HG03565 (cell line): ENCODE measurements at regions not wholly inside any gene's neighbourhood (a gene's known extent, or its start where the extent isn't known, plus 50 kb on each side); places are given as distances from the start of the nearest gene placed in this dataset.

Source experiments
- ATAC-seq: cut with Tn5 transposase; IDR thresholded peaks from one replicate; pipeline ENCODE4 v1.9.1; 2021; ENCODE audit warnings: mild to moderate bottlenecking, moderate library complexity; ENCODE audit not compliant: unreplicated experiment

- no peak for ATAC-seq
Observed at GRCh38 chr13:40271931-40272775, 394.3 kb downstream of the FOXO1 start.

- ATAC-seq = no peak
Observed at GRCh38 chr13:40272776-40273139, 393.7 kb downstream of the FOXO1 start.

DNA sequence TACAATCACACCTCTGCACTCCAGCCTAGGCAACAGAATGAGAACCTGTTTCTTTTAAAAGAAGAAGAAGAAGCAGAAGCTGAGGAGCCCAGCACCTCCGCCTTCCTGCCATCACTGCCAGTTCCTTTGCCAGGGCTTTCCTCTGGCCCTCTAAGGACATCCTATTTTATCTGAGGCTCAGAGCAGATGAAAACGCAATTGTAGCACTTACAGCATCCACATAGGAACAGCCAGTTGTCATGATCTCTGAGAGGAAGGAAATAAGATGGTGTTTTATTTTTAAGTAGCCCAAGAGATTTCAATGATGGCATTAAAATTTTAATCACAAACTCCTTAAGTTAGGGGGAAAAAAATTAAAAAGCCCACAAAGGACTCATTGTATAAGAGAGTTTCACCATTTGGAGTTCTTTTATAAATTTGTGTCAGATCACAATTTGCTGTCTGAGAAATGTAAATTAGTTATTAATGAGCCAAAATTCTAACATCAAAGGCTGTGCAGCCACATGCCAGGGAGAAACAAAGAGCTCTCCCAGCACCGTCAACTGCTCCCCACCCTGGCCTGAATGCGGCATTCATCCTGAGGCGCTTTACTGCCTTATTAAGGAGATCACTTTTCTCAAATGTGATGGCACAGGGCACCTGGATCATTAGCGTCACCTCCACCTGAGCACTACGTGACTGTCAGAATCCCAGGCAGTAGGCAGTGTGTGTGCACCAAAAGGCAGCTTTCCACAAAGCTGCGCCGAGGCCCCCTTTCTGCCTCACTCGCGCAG, 393.0 kb downstream of the FOXO1 start:
- no peak for ATAC-seq

DNA sequence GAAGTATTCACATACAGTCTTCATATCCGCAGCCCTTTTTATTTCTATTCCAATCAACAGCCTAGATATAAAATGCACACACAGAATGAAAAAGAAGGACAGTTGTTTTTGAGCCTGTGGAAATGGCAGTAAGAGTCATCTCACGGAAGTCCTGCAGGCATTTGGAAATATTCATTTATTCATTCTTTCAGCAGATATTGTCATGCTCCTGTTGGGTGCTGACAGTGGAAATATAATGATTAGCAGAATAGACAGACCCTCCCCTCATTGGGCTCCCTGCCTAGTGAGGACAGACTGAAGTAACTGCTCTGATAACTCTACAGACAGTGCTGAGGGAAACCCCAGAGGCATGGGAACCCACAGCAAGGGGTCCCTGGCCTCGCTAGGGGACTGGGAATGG, 392.3 kb downstream of the FOXO1 start:
- no peak for ATAC-seq

DNA sequence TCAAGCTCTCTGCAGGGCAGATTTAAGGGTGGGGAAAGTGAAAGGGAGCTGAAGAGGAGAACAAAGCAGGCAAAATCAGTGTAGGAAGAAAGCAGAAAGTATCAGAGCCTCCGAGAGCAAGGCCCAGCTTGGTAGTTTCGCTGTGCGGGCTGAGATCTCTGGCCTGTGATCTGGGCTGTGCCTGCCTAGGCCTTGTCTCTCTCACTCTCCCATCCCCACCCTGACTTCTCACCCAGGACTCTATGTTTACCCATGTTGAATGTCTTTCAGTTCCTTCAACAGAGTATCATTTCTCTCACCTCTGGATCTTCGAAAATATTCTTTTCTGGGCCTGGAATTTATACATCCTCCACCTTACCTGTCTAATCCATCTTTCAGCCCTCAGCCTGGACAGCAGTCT, 391.3 kb downstream of the FOXO1 start:
- ATAC-seq = no peak

GRCh38 chr13:40275636-40276035, 390.8 kb downstream of the FOXO1 start:
- no peak for ATAC-seq

DNA sequence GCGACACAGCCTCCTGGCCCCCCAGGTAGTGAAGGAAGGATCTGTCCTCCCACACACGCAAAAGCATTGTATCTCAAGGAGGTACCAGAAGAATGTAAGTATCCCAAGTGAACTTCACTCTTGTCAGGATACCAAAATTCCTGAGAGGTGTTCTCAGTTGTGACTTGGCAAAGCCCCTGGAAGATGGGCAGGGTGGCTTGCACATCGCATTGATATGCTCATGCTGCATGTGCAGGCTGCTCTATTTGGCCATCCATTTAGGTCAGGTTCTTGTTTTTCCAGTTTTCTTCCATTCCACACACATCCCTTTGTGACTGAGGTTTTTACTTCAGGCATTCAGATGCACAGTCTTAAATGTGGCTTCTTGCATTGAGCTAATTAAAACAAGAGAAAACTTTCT, 382.8 kb downstream of the FOXO1 start:
- no peak for ATAC-seq

DNA sequence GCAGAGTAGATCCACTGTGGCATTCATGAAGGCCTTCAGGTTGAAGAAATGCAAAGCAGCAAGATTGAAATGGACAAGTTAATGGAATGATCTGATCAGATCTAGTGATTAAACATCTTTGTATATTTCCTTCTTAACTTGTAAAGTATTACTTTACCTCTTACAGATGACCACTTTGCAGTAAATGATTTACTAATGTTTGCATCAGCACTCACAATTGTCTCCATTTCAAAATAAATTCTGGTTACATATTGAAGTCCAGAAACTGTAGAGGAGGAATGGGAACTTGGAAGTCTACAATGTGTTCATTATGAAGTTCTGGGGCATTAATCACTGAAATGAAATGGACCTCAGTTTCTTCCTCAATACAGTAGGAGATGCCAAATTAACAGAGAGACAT, 380.8 kb downstream of the FOXO1 start:
- ATAC-seq = no peak

- no peak for ATAC-seq
Observed at GRCh38 chr13:40287428-40287827, 379.0 kb downstream of the FOXO1 start.

GRCh38 chr13:40288259-40288658, 378.2 kb downstream of the FOXO1 start:
- no peak for ATAC-seq

DNA sequence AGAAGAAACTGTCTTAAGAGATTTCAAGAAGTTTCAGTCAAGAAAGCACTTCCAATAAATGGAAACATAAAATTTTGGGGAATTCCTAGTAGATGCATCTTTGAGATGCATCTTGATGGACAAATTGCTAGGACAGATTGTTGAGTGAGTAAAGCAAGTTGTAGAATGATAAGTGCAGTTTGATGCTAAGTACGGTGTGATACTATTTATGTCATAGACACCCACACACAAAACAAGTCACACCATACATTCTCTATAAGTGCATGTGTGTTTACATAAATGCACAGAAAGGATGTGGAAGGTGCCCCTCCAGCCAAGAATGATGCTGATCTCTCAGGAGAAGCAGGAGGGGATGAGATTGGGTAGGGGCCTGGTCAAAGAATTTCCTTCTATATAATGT, 375.7 kb downstream of the FOXO1 start:
- ATAC-seq = no peak

- ATAC-seq = no peak
Observed at GRCh38 chr13:40292108-40292507, 374.3 kb downstream of the FOXO1 start.

DNA sequence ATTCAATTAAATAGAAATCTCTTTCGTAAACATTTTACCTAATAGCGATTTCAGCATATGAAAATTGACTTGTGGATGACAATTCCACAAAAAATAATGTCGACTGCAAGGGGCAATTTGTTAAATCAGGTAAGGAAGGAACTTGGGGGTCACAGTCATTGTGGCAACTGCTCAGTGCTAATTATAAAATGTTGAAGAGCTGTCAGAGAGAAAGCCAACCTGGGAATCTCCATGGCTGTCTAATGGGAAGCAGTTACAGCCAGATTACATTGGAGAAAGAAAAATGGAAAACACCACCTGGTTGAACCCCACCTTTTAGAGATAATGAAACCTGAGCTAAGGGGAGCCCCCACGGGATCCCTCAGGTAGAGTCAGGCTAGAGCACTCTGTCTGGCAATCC, 373.9 kb downstream of the FOXO1 start:
- no peak for ATAC-seq

DNA sequence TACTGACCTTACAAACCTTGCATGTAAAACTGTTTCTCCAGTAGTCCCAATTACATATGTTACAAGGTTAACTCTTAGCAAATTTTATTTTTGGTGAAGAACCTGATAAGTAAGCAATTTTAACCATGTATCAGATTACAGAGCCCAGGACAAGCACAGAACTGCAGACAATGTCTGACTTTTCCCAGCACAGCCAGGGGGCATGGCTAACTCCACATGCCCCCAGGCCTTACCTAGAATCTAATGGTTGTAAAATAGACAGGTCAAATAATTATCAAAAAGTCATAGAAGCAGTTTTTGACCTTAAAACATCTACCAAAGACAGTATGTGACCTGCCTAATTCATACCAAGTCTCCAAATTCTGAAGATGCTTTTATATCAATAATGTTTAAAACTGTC, 364.1 kb downstream of the FOXO1 start:
- no peak for ATAC-seq

DNA sequence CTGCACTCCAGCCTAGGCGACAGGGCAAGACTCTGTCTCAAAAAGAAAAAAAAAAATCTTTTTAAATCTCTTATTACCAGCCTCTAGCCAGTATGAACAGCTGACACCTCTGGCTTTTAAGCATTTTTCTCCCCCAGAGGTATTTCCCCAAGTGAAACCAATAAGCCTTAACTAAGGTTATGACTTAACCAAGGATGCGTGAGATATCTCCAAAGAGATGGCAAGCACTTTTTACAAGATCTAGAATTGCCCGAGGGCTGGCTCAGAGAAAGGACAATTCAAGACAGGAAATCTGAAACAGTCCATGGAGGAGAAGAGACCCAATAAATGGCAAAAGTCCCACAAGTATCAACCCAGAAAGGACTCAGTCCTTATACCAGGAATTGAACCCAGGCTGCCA, 362.1 kb downstream of the FOXO1 start:
- no peak for ATAC-seq

DNA sequence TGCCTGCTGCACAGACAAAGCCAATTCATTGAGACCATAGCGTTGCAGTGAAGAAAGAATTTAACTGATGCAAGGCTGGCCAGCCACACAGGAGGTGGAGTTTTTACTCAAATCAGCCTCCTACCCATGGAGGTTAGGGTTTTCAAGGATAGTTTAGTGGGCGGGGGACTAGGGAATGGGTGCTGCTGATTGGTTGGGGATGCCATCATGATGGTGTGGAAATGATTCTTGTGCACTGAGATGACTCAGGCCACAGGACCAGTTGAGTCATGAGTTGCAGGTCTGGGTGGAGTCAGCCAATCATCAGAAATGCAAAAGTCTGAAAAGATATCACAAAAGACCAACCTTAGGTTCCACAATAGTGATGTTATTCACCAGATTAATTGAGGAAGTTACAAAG, 359.6 kb downstream of the FOXO1 start:
- ATAC-seq = no peak

GRCh38 chr13:40309881-40310280, 356.6 kb downstream of the FOXO1 start:
- no peak for ATAC-seq

DNA sequence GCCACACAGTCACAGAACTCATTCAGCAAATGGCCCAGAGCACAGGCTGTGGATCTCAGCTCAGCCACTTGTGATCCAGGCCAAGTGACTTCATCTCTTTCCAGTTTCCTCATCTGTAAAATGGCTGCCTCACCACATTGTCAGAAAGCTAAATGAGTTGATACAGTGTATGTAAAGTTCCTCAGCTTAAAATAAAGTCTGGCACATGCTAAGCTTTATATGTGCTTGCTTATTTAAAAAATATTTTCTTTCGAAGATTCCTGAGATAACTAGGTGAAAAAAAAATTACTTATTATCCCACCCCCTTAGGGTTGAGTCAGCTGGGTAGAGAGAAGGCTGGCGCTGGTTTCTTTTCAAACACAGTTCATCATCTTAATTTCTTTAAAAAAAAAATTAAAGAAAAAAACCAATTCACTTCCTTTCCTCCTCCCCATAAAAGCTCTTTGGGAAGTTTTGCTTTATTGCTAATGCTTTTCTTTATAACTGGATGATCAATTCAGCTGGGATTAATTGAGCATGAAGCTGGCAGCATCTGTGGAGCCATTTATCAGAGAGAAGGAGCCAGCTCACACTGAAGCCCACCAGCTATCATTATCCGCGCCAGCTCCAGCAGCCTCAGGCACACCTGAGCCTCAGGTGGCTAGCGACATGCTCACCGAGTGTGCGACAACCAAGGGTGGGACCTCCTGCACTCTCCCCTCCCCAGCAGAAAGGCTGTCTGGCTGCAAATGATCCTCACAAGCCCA, 354.9 kb downstream of the FOXO1 start:
- no peak for ATAC-seq

- ATAC-seq = no peak
Observed at GRCh38 chr13:40313269-40314200, 352.9 kb downstream of the FOXO1 start.

DNA sequence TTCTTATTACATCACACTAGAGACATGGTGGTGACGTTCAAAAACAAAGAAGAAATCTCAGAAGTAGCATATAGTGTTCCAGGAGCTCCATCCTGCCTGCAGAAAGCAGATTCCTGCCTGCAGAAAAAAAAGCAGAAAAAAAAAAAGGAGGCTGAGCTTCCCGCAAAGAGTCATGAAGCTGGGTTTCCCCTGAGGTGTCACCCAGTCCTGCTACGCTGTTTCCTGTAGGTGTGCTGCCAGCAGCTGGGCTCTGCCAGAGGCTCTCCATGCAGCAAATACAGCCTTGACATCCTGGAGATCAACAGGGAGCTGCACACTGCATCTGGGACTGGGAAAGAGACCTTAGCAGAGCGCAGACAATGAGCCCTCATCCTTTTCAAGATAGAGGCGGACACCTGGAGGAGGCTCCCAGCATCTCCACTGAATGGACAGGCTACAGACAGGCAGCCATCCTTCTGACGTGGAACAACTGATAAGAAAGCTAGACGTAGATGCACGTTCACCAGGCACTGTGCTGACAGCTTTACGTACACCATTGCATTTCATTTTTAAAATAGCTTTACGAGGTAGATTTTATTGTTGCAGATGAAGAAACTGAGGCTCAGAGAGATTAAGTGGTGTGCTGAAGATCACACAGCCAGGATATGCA, 350.9 kb downstream of the FOXO1 start:
- no peak for ATAC-seq
